OCI-LY1 (cell line): ENCODE measurements at regions not wholly inside any gene's neighbourhood (a gene's known extent, or its start where the extent isn't known, plus 50 kb on each side); places are given as distances from the start of the nearest gene placed in this dataset.

Experiments
- H2AFZ ChIP-seq: fragments of 200-600 bp; sonication (generic), shearing (Covaris generic); 2 replicates; pipeline ENCODE4 v1.6.0; 2014; ENCODE audit warnings: antibody characterized with exemption, mild to moderate bottlenecking, low read length
- H3F3A ChIP-seq: fragments of 200-600 bp; sonication (generic), shearing (Covaris generic); 2 replicates; pipeline ENCODE4 v1.6.0; 2014; ENCODE audit warnings: mild to moderate bottlenecking, antibody characterized with exemption, low read length, moderate library complexity; ENCODE audit not compliant: insufficient read depth
- H3K27ac ChIP-seq: fragments of 200-600 bp; sonication (generic); 2 replicates; pipeline ENCODE4 v1.5.1; 2014; ENCODE audit warnings: low read length, mixed run types, mild to moderate bottlenecking, low read depth; ENCODE audit not compliant: poor library complexity, severe bottlenecking
- H3K27me3 ChIP-seq: fragments of 200-600 bp; sonication (generic); 2 replicates; pipeline ENCODE4 v1.6.0; 2014; ENCODE audit warnings: antibody characterized with exemption, mild to moderate bottlenecking, low read length, moderate library complexity; ENCODE audit not compliant: insufficient read depth
- H3K36me3 ChIP-seq: fragments of 200-600 bp; sonication (generic); 2 replicates; pipeline ENCODE4 v1.6.1; 2014; ENCODE audit warnings: mild to moderate bottlenecking, antibody characterized with exemption, low read length, moderate library complexity, mixed read lengths; ENCODE audit not compliant: insufficient read depth
- H3K4me1 ChIP-seq: fragments of 200-600 bp; sonication (generic); 2 replicates; pipeline ENCODE4 v1.5.1; 2014; ENCODE audit warnings: mild to moderate bottlenecking, low read length, moderate library complexity; ENCODE audit not compliant: insufficient read depth, severe bottlenecking
- H3K4me2 ChIP-seq: fragments of 200-600 bp; sonication (generic), shearing (Covaris generic); 2 replicates; pipeline ENCODE4 v1.6.1; 2014; ENCODE audit warnings: low read length
- H3K4me3 ChIP-seq: fragments of 200-600 bp; sonication (generic); 2 replicates; pipeline ENCODE4 v1.5.1; 2014; ENCODE audit warnings: low read length, low read depth, mild to moderate bottlenecking, mixed read lengths; ENCODE audit not compliant: poor library complexity, severe bottlenecking
- H3K79me2 ChIP-seq: fragments of 200-600 bp; shearing (Covaris generic); 2 replicates; pipeline ENCODE4 v1.6.1; 2016; ENCODE audit warnings: mixed run types, low read length, mixed read lengths; ENCODE audit not compliant: insufficient read depth
- H3K9ac ChIP-seq: fragments of 200-600 bp; sonication (generic), shearing (Covaris generic); 2 replicates; pipeline ENCODE4 v1.6.1; 2014; ENCODE audit warnings: mild to moderate bottlenecking, low read length, mixed read lengths
- H3K9me2 ChIP-seq: fragments of 200-600 bp; sonication (generic), shearing (Covaris generic); 2 replicates; pipeline ENCODE4 v1.6.1; 2014; ENCODE audit warnings: low read depth, mild to moderate bottlenecking, low read length, mixed read lengths
- H3K9me3 ChIP-seq: fragments of 200-600 bp; shearing (Covaris generic); 2 replicates; pipeline ENCODE4 v1.6.1; 2014; ENCODE audit warnings: low read length, mixed read lengths
- H4K20me1 ChIP-seq: fragments of 200-600 bp; sonication (generic), shearing (Covaris generic); 2 replicates; pipeline ENCODE4 v1.6.0; 2016; ENCODE audit warnings: mild to moderate bottlenecking, low read length; ENCODE audit not compliant: insufficient read depth
- EZH2 ChIP-seq: fragments of 200-600 bp; sonication (generic), shearing (Covaris generic); IDR thresholded peaks from 2 replicates; pipeline ENCODE4 v1.8.0; 2017; ENCODE audit warnings: borderline replicate concordance, mixed run types, mild to moderate bottlenecking, antibody characterized with exemption, low read length, moderate library complexity, mixed read lengths
- TF ChIP-seq, protein P1 (sequence below): fragments of 200-600 bp; sonication (generic), shearing (Covaris generic); IDR thresholded peaks from 2 replicates; pipeline ENCODE4 v1.5.1; 2017; ENCODE audit warnings: mild to moderate bottlenecking, antibody characterized with exemption, low read length, moderate library complexity, mixed read lengths

DNA sequence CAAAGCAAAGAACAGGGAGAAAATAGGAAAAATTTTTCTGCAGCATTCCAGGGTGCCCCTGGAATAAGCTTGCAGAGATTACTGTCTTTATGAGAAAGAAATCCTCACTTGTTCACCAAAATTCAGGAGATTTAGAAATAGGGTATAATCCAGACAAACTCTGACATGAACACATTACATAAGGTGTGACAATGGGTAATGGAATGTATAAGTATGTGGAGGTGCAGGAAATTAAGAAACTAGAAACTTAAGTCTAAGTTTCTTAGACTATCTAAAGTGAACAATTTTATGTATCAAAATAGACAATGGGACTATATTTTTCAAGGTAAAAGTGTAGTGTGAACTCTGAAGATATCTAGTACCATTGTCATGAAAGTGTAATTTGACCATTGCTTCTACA, 140.0 kb upstream of the KITLG start:
- no peak overlapping the region for H3K4me3 ChIP-seq
- no peak for TF ChIP-seq EZH2
- TF ChIP-seq, protein P1, sequence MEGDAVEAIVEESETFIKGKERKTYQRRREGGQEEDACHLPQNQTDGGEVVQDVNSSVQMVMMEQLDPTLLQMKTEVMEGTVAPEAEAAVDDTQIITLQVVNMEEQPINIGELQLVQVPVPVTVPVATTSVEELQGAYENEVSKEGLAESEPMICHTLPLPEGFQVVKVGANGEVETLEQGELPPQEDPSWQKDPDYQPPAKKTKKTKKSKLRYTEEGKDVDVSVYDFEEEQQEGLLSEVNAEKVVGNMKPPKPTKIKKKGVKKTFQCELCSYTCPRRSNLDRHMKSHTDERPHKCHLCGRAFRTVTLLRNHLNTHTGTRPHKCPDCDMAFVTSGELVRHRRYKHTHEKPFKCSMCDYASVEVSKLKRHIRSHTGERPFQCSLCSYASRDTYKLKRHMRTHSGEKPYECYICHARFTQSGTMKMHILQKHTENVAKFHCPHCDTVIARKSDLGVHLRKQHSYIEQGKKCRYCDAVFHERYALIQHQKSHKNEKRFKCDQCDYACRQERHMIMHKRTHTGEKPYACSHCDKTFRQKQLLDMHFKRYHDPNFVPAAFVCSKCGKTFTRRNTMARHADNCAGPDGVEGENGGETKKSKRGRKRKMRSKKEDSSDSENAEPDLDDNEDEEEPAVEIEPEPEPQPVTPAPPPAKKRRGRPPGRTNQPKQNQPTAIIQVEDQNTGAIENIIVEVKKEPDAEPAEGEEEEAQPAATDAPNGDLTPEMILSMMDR, result no peak
- H3K27me3 ChIP-seq, result no peaks in the 10 kb centered on the region
- H3K9me2 ChIP-seq, result no peaks in the 10 kb centered on the region
- no peaks in the 10 kb centered on the region for H3K9me3 ChIP-seq
- no peak overlapping the region for H2AFZ ChIP-seq
- no peaks in the 10 kb centered on the region for H4K20me1 ChIP-seq
- no peak overlapping the region for H3K4me2 ChIP-seq
- no peak overlapping the region for H3K9ac ChIP-seq
- no peaks in the 10 kb centered on the region for H3K79me2 ChIP-seq
- H3F3A ChIP-seq, result no peaks in the 10 kb centered on the region
- H3K27ac ChIP-seq, result no peak overlapping the region
- no peaks in the 10 kb centered on the region for H3K36me3 ChIP-seq
- no peaks in the 10 kb centered on the region for H3K4me1 ChIP-seq

DNA sequence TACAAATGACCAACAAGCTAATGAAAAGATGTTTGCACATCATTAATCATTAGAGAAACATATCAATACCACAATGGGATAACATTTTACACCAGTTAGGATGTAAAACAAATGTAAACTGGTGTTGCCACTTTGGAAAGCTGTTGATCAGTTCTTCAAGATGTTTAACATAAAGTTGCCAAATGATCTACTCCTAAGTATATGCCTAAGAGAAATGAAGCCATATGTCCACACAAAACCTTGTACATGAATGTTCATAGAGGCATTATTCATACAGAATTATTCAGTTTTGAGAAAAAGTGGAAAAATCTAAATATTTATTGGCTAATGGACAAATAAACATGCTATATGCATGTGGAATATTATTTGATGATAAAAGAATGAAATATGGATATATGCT, 136.9 kb upstream of the KITLG start:
- TF ChIP-seq, protein P1, result no peak
- TF ChIP-seq EZH2, result no peak
- no peaks in the 10 kb centered on the region for H3K27me3 ChIP-seq
- H3K9ac ChIP-seq, result no peak overlapping the region
- no peaks in the 10 kb centered on the region for H3F3A ChIP-seq
- no peaks in the 10 kb centered on the region for H4K20me1 ChIP-seq
- H3K4me2 ChIP-seq, result no peak overlapping the region
- H2AFZ ChIP-seq, result no peak overlapping the region
- no peaks in the 10 kb centered on the region for H3K36me3 ChIP-seq
- no peaks in the 10 kb centered on the region for H3K4me1 ChIP-seq
- no peaks in the 10 kb centered on the region for H3K79me2 ChIP-seq
- H3K4me3 ChIP-seq, result no peak overlapping the region
- no peak overlapping the region for H3K27ac ChIP-seq
- H3K9me2 ChIP-seq, result no peaks in the 10 kb centered on the region
- H3K9me3 ChIP-seq, result no peaks in the 10 kb centered on the region

DNA sequence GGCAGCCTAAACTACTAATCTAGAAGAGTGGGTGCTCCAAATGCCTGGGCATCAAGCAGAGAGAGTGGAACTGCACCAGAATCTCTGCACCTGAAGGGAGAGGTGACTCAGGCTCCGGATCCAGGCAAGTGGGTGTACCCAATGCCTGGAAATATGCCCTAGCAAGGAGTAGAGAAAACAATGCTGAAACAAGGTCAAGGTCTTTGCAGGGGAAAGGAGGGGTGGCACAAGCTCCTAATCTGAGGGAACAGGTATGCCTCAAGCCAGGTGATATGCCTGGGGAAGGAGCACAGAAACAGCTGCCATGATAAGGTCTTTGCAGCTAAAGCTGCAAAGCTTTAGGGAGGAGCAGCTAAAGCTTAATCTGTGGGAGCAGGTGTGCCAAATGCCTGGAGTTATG, 136.0 kb upstream of the KITLG start:
- TF ChIP-seq, protein P1, result no peak
- no peak for TF ChIP-seq EZH2
- H3K27ac ChIP-seq, result no peak overlapping the region

More for the DNA sequence above, 136.0 kb upstream of the KITLG start:
- H3K36me3 ChIP-seq, result no peaks in the 10 kb centered on the region
- H3K9ac ChIP-seq, result no peak overlapping the region
- no peak overlapping the region for H3K4me2 ChIP-seq
- no peaks in the 10 kb centered on the region for H3K9me3 ChIP-seq
- no peak overlapping the region for H2AFZ ChIP-seq
- H3K79me2 ChIP-seq, result no peaks in the 10 kb centered on the region
- no peaks in the 10 kb centered on the region for H4K20me1 ChIP-seq
- H3K9me2 ChIP-seq, result no peaks in the 10 kb centered on the region
- no peaks in the 10 kb centered on the region for H3K27me3 ChIP-seq
- H3F3A ChIP-seq, result no peaks in the 10 kb centered on the region
- H3K4me3 ChIP-seq, result no peak overlapping the region
- H3K4me1 ChIP-seq, result no peaks in the 10 kb centered on the region
